ENCODE measurements at regions not wholly inside any gene's neighbourhood (a gene's known extent, or its start where the extent isn't known, plus 50 kb on each side); places are given as distances from the start of the nearest gene placed in this dataset.

DNA sequence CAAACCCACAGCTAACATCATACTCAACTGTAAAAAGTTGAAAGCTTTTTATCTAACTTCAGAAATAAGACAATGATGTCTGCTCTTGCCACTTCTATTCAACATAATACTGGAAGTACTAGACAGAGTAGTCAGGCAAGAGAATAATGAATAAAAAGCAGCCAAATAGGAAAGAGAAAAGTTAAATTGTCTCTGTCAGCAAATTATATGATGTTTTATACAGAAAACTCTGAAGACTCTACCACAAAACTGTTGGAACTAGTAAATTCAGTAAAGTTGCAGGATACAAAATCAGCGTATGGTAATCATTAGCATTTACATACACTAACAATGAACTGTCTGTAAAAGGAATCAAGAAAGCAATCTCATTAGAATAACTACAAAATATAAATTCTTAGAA is 752.9 kb upstream of the CT83 start:
- DNase-seq: no peak

DNA sequence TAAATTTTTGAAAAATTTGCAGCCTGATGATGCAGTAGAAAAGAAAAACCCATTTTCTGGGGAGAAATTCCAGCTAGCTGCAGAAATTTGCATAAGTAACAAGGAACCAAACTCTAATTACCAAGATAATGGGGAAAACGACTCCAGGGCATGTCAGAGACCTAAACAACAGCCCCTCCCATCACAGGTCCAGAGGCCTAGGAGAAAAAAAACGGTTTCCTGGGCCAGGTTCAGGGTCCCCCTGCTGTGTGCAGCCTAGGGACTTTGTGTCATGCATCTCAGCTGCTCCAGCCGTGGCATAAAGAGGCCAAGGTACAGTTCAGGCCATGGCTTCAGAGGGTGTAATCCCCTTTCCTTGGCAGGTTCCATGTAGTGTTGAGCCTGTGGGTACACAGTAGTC is 733.7 kb upstream of the CT83 start:
- DNase-seq: no peak

DNA sequence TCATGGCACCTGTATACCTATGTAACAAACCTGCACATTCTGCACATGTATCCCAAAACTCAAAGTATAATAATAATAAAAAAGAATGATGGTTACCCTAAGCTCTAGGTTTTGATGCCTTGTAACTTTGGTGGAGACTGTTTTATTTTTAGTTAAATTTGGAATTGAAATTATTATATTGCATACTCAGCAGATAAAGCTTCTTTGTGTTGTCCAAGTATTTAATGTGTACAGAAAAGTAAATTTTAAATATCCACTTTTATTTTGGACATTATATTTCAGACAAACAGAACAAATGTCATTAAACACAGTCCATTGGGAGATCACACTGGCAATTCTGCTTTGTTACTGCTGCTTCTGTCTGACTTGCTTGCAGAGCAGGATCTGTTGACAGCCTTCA is 684.5 kb upstream of the CT83 start:
- DNase-seq: no peak

DNA sequence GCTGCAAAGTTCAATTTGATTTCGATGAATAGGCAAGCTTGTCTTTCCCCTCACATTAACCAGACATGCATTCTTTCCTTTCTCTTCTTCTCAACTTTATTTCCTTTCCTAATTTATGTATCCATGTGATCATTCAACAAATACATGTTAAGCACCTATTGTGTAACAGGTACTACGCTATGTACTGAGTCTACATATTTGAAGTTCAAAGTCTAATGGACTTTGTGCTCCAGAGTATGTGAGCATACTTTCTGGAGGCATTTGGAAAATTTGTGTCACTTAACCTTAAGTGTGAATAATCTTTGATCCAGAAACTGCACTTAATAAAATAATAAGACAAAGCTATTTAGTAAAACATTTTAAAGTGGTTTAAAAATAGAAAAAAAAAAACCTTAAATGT is 675.3 kb upstream of the CT83 start:
- no peak for DNase-seq

DNA sequence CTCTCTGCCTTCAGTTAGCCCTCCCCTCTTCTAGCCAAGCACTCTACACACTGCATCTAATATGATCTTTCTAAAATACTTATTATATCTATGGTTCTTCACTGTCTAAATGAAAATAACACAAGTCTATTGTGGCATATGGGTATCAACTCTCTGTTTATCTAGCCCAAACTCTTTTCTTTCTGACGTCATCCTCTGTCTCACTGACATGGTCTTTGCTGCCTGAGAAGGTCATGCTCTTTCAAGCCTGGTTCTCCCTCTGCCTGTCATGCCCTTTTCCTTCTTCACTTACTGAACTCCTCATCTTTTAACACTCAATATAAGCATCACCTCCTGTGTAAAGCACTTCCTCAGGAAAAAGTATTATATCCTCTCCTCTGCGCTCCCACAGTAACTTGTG is 672.2 kb upstream of the CT83 start:
- no peak for DNase-seq

DNA sequence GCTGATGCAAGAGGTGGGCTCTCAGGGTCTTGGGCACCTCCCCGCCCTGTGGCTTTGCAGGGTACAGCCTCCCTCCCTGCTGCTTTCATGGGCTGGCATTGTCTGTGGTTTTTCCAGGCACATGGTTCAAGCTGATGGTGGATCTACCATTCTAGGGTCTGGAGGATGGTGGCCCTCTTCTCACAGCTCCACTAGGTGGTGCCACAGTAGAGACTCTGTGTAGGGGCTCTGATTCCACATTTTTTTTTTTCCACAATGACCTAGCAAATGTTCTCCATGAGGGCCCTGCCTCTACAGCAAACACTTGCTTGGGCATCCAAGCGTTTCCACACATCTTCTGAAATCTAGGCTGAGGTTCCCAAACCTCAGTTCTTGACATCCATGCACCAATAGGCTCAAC is 657.9 kb upstream of the CT83 start:
- DNase-seq: peak; percentile 1

DNA sequence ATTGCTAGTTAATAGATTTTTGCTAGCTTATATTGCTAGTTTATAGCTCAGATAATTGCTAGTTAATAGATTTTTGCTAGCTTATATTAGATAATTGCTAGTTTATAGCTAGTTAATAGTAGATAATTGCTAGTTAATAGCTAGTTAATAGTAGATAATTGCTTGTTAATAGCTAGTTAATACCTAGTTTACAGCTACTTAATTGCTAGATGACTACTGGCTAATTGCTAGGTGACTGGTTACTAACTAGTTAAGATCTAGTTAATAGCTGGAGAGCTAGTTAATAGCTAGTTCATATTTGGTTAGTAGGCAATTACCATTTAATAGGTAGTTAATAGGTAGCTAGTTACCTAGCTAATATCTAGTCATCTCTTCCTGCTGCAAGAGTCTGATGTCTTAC is 633.8 kb upstream of the CT83 start:
- no peak for DNase-seq

DNA sequence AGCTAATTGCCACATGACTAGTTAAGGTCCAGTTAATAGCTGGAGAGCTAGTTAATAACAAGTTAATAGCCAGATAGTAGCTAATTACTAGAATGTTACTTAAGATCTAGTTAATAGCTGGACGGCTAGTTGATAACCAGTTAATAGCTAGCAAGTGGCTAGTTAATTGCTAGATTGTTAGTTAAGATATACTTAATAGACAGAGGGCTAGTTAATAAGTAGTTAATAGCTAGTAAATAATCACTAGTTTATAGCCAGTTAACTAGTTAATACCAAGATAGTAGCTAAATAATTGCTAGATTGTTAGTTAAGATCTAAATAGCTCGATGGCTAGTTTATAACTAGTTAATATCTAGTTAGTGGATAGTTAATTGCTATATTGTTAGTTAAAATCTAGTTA is 632.6 kb upstream of the CT83 start:
- DNase-seq: no peak

DNA sequence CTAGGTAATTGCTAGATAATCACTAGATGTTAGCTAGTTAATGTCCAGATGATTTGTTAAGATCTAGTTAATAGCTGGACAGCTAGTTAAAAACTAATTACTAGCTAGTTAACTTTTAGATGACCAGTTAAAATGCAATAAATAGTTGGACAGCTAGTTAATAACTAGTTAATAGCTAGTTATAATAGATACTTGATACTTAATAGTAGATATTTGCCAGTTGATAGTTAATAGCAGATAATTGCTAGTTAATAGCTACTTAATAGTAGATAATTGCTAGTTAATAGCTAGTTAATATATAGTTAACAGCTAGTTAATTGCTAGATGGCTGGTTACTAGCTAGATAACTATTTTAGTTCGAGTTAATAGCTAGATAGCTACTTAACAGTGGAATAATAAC is 631.4 kb upstream of the CT83 start:
- DNase-seq: no peak

DNA sequence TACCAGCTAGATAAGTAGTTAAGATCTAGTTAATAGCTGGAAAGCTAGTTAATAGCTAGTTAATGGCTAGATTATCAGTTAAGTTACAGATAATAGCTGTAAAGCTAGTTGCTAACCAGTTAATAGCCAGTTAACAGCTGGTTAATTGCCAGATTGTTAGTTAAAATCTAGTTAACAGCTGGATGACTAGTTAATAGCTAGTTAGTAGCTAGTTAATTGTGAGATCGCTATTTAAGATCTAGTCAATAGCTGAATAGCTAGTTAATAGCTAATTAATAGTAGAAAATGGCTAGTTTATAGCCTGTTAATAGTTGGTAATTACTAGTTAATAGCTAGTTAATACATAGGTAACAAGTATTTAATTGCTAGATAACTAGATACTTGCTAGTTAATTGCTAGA is 630.5 kb upstream of the CT83 start:
- DNase-seq: no peak

DNA sequence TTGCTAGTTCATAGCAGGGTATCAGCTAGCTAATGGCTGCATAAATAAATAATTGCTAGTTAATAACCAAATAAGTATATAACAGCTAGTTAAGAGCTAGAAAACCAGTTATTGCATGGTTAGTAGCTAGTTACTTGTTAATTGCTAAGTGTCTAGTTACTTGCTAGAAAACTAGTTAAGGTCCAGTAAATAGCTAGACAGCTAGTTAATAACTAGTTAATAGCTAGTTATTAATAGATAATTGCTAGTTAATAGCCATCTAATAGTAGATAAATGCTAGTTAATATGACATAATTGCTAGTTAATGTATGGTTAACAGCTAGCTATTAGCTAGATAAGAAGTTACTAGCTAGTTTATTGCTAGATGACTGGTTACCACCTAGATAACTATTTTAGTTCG is 629.9 kb upstream of the CT83 start:
- no peak for DNase-seq

DNA sequence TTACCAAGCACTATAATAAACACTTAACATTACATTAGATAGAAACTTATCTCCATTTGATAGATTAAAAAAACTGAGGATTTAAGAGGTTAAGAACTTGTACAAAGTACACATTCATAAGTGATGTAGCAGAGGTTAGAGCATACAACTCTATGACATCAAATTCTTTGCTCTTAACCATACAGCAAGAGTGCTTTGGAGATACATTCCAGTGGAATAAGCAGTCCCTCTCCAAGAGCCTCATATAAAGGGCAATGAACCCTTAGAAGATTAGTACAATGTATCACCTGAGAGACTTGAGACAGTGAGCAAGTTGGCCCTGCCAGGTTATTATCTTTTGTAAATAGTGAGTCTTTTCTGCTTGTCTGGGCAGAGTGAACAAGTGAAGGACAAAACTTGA is 600.4 kb upstream of the CT83 start:
- DNase-seq: no peak

DNA sequence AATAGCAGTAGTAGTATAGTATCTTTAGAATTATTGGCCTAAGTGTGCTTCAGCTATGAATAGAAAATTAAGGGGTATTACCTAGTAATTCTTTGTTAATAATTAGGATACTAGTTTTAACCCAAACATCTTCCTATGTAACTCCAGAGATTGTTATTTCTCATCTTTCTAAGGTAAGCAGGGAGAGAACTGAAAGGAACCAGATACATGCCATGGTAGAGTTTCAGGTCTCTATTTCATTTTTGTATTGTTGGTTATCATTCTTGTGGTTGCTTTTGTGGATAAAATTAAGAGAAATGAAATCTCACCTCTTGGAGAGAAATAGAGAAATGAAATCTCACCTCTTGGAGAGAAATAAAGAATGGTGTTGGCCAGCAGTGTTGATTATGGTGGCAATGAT is 597.1 kb upstream of the CT83 start:
- DNase-seq: no peak

DNA sequence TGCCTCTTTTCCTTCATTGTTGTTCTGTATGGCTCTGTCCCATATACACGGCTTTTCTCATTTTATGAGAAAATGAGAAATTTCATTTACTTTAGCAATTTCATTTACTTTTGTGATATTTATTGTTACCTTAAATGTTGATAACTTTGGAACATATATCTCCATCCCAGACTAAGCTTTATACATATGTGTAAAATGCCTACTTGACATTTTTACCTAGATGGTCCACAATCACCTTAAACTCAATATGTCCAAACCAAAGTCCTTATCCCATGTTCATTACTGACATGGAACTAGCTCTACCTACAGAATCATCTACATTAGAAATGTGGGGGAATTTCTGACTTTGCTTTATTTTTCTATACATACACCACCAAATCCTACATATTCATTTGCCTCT is 590.5 kb upstream of the CT83 start:
- no peak for DNase-seq

DNA sequence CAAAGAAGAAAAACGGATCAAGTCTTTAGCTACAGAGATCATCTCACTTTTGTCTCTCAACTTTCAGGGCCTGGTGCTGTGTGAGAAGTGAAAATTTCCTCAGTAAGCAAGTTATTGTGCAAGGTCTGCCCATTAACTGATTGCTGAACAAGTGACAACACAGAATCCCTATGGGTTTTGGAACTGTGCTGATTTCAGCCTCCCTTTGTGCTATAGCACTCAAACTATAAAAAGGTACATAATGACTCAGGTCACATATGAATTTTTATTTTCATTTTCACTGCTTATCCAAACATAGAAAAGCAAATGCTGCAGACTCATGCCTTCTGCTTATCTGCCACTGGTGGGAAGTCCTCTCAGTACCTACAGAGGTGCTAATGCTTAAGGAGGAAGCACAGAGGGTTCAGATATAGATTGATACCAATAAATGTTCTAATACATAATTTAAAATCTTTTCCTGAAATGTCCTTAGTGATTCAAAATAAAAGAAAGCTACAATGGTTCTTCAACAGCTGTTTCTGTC is 576.2 kb upstream of the CT83 start:
- DNase-seq: no peak

DNA sequence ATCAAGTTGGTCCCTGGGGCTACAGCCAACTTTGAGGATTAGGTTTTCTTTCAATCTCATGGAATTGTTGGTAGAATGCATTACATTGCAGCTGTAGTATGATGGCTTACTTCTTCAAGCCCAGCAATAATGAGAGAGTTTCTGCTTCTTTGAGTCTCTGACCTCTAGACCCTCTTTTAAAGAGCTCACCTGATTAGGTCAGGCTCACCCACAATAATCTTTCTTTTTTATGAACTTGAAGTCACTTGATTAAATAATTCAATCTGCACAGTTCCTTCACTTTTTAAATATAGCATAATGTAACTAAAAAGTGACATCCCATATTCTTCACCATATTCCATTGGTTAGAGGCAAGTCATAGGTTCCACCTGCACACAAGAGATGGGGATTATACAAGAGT is 547.5 kb upstream of the CT83 start:
- DNase-seq: no peak

DNA sequence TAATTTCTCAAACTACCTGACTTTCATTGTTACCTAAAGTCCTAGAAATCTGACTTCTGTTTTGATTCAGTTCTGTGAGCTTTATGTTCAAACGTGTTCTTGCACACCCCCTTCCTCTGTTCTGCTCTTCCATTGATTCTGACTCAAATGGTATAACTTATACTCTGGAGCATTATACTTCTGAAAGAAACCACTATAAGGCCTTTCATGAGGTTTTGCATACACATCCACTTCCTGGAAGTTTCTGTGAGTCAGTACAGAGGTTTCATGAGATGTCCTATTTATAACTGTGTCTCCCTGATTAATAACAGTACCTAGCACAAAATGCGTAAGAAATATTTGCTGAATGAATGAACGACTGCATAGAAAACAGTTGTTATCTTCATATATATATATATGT is 540.2 kb upstream of the CT83 start:
- no peak for DNase-seq

DNA sequence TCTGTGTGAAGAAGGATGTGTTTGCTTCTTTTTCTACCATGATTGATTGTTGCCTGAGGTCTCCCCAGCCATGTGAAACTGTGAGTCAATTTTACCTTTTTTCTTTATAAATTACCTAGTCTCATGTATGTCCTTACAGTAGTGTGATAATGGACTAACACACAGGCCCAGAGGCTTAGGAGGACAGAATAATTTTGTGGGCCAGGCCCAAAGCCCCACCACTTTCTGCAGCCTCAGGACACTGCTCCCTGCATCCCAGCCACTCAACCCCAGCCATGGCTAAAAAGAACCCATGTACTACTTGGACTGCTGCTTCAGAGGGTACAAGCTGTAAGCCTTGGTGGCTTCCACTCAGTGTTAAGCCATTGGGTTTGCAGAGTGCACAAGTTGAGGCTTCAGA is 512.7 kb upstream of the CT83 start:
- no peak for DNase-seq

DNA sequence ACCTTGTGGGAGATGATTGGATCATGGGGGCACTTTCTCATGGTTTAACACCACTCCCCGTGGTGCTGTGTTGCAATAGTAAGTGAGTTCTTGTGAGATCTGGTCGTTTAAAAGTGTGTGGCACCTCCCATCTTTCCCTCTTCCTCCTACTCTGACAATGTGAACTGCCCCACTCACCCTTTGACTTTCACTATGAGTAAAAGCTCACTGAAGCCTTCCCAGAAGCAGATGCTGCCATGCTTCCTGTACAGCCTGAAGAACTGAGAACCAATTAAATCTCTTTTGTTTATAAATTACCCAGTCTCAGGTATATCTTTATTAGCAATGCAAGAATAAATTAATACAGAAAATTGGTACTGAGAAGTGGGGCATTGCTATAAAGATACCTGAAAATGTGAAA is 509.6 kb upstream of the CT83 start:
- no peak for DNase-seq

DNA sequence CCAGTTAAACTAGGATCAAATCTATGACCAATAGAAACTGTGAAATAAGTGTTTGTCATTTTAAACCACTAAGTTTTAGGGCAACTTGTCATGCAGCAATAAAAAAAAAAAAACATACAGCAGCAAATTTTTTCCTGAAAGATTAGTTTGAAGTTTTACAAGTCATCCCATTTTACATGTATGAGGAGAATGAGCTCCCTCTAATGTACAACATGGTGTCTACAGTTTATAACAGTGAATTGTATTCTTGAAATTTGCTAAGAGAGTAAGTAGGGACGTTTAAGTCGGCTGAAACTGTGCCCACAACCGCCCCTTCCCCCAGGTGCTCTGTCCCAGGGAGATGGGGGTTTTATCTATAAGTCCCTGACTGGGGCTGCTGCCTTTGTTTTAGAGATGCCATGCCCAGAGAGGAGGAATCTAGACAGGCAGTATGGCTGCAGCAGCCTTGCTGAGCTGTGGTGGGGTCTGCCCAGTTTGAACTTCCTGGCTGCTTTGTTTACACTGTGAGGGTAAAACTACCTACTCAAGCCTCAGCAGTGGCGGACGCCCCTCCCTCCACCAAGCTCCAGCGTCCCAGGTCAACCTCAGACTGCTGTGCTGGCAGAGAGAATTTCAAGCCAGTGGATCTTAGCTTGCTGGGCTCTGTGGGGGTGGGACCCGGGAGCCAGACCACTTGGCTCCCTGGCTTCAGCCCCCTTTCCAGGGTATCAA is 499.3 kb upstream of the CT83 start:
- no peak for DNase-seq

DNA sequence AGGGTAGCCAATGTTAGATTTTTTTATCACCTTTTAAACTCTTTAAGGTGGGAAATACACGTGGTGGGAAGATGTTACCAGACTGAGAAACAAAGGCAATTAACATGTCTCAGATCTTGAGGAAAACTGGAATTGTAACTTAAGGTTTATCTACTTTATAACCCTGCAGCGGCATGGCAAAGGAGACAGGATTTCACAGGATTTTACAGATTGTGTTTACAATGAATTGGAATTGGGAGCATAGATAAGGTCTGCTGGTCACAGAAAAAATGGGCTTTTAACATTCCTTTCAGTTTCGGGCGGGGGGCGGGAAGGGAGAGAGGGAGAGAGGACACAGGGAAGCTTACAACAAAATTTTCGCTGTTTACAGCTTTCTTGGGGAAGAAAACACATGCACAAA is 467.5 kb upstream of the CT83 start:
- no peak for DNase-seq

DNA sequence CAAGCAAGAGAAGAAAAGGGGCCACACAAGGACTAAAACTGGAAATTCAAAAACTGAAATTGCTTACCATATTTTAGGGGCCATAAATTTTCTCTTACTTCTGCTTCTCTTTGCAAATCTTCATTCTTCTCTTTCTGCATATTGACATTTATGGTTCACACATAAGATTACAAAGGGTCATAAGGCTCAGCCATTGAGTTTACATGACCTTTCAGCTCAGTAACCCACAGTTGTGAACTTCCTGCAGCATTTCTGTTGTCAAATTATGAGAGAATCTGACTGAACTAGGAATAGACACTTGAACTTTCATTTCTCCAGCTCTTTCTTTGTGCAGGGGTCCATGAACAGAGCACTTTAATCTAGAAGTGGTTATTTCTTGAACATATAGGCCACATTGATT is 434.8 kb upstream of the CT83 start:
- no peak for DNase-seq

DNA sequence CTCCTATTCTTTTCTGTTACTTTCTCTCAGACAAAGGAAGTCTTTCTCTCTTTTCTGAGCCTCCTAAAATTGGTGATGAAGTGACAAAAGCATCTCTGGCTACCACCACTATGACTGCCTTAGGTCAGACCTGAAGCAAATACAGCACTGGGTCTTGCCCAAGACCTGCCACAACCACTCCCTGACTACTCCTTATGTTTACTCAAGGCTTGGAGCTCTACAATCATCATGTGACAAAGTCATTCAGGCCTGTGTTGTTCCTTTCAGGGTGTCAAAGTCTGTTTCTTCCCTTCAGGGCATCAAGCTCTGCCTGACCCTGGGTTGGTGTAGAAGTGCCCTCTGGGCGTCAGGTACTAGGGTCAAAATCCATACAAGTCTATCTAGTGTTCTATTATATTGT is 419.2 kb upstream of the CT83 start:
- DNase-seq: no peak

DNA sequence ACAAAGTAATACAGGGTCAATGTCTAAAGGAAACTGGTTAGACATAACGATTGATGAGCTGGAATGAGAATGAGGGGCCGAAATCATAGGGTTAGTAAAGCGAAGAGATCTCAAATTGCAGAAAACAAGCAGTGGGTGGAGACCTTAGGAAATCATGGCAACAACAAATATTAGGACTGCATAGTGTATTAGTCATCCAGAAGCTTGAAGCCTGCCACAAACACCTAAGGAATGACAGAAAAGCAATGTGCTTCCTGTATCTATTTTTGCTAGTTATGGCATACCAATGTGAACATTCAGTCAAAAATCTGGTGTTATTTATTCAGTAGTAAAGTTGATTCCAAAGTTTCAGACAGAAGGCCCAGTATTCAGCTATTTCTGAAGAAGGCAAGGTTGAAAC is 410.9 kb upstream of the CT83 start:
- DNase-seq: no peak

DNA sequence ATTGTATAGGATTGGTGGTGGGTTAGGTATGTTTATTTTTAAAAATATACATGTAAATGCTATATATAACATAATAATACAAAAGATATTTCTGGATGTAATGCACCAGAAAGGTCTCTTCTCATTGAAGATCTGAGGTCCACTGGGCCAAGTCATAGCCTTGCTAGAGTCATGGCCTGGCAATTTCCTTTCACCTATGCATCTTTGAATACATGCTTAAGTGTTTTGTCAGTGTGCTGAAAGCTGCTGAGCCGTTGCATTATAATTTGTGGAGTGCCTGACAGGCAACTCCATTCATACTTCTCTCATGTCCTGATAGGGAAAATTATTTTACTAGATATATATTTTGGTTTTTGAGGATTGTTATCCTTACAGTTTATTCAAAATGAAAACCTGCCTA is 410.2 kb upstream of the CT83 start:
- DNase-seq: no peak

DNA sequence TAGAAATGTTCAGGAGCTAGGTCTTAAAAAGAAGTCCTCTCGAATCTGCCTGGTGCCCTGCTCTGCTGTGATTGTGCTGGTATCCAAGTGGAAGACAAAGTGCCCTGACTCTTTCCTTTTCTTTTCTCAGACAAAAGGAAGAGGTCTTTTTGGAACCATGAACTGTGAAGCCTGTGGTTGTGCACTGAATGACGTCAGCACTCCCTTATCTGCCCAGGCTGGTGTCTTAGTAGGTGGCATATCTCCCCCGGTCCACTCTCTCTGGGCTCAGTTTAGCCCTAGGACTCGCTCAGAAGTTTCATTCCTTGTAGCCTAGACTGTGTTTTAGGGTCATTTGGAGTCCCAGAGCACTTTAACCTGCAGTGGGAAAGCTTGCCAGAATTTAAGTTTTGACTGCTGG is 400.3 kb upstream of the CT83 start:
- no peak for DNase-seq
